B cell (primary cell): ENCODE measurements at regions not wholly inside any gene's neighbourhood (a gene's known extent, or its start where the extent isn't known, plus 50 kb on each side); places are given as distances from the start of the nearest gene placed in this dataset.
"Not testable (repeated sequence)": the region's sequence is repeated elsewhere in the genome, so short reads cannot be mapped to it uniquely, and the experiment has no call there.

Experiments used
- ATAC-seq: fragments of 200-7000 bp; cut with Tn5 transposase; one replicate; pipeline ENCODE4 v1.10.0; 2021; ENCODE audit warnings: low read depth, mild to moderate bottlenecking, moderate number of reproducible peaks, moderate library complexity
- CTCF ChIA-PET: fragments of 350-600 bp; sonication (Branson Sonifier 250); formaldehyde crosslinking; loops from one replicate; lab custom pipeline; 2021; ENCODE audit warnings: antibody characterized with exemption, inconsistent platforms; lab: Charles Lee
- POLR2A ChIA-PET: fragments of 350-600 bp; sonication (Branson Sonifier 250); formaldehyde crosslinking; loops from one replicate; lab custom pipeline; 2021; ENCODE audit warnings: antibody characterized with exemption; lab: Charles Lee
- DNase-seq: peaks from one replicate; pipeline ENCODE4 v3.0.0; 2013
- H2AFZ ChIP-seq: 2 replicates; pipeline ENCODE4 v1.6.1; 2012; ENCODE audit warnings: mild to moderate bottlenecking, low read depth, low read length; ENCODE audit not compliant: insufficient read depth, poor library complexity, severe bottlenecking
- H3K27ac ChIP-seq, 2 donors: 1 replicate in 1 of 2; 2 replicates in 1 of 2; pipeline ENCODE4 v1.5.1; 2012 to 2013; ENCODE audit warnings: low read length in 2 of 2, mild to moderate bottlenecking in 2 of 2, moderate library complexity in 1 of 2
- H3K27me3 ChIP-seq, 4 experiments: fragments of 200-600 bp in 1 of 4; sonication (generic) in 1 of 4; replicated peaks in 1 of 4; 1 replicate in 2 of 4; 2 replicates in 2 of 4; pipeline versions ENCODE4 v1.6.1 to v1.7.0; 2013 to 2016; ENCODE audit warnings: low read length in 3 of 4, mild to moderate bottlenecking in 2 of 4, mixed read lengths in 1 of 4, moderate library complexity in 1 of 4; ENCODE audit not compliant: insufficient read depth in 4 of 4, control insufficient read depth in 3 of 4; ENCODE audit errors: control extremely low read depth in 1 of 4
- H3K36me3 ChIP-seq, 2 experiments: replicated peaks in 1 of 2; 1 replicate in 1 of 2; 2 replicates in 1 of 2; pipeline versions ENCODE4 v1.6.1 to v1.7.1; 2013; ENCODE audit warnings: low read length in 1 of 2; ENCODE audit not compliant: insufficient read depth in 2 of 2, control insufficient read depth in 1 of 2; ENCODE audit errors: control extremely low read depth in 1 of 2, extremely low read depth in 1 of 2
- H3K4me1 ChIP-seq, 2 donors: fragments of 200-600 bp in 1 of 2; sonication (generic) in 1 of 2; 1 replicate in 1 of 2; 2 replicates in 1 of 2; pipeline versions ENCODE4 v1.5.1 to v1.6.1; 2013 to 2017; ENCODE audit warnings: low read length in 2 of 2; ENCODE audit not compliant: control insufficient read depth in 2 of 2, insufficient read depth in 2 of 2
- H3K4me2 ChIP-seq: replicated peaks from 2 replicates; pipeline ENCODE3; 2012; ENCODE audit warnings: mild to moderate bottlenecking, low read depth, low read length; ENCODE audit not compliant: poor library complexity, severe bottlenecking
- H3K4me3 ChIP-seq, 5 experiments: fragments of 200-600 bp in 1 of 5; sonication (generic) in 1 of 5; 1 replicate in 3 of 5; 2 replicates in 2 of 5; pipeline versions ENCODE4 v1.5.1 to v1.7.0; 2011 to 2016; ENCODE audit warnings: low read length in 4 of 5, mild to moderate bottlenecking in 4 of 5, low read depth in 2 of 5, control low read depth in 1 of 5, moderate library complexity in 1 of 5; ENCODE audit not compliant: insufficient read depth in 1 of 5; ENCODE audit errors: control extremely low read depth in 1 of 5, extremely low read depth in 1 of 5
- H3K79me2 ChIP-seq: fragments of 200-600 bp; sonication (generic); one replicate; pipeline ENCODE4 v1.6.0; 2016; ENCODE audit warnings: low read length; ENCODE audit not compliant: control insufficient read depth, insufficient read depth
- H3K9ac ChIP-seq: fragments of 200-600 bp; sonication (generic); 2 replicates; pipeline ENCODE4 v1.6.1; 2017; ENCODE audit warnings: mild to moderate bottlenecking, low read length, moderate library complexity
- H3K9me3 ChIP-seq, 3 donors: one replicate each; pipeline versions ENCODE4 v1.6.1 to v1.7.1; 2013; ENCODE audit warnings: low read length in 2 of 3; ENCODE audit not compliant: control insufficient read depth in 2 of 3, insufficient read depth in 1 of 3; ENCODE audit errors: control extremely low read depth in 1 of 3
- H4K20me1 ChIP-seq: 2 replicates; pipeline ENCODE4 v1.6.0; 2012; ENCODE audit warnings: mild to moderate bottlenecking, low read length; ENCODE audit not compliant: insufficient read depth, control insufficient read depth, poor library complexity, severe bottlenecking
- H3K27ac Mint-ChIP-seq: one replicate; pipeline ENCODE4 v1.8.0; 2021; ENCODE audit warnings: mixed read lengths
- H3K27me3 Mint-ChIP-seq: one replicate; pipeline ENCODE4 v1.8.0; 2021; ENCODE audit warnings: mixed read lengths
- H3K4me1 Mint-ChIP-seq: one replicate; pipeline ENCODE4 v1.8.0; 2021; ENCODE audit warnings: mixed read lengths
- H3K4me3 Mint-ChIP-seq: one replicate; pipeline ENCODE4 v1.8.0; 2021; ENCODE audit warnings: mixed read lengths
- H3K9me3 Mint-ChIP-seq: one replicate; pipeline ENCODE4 v1.8.0; 2022; ENCODE audit warnings: mixed read lengths; ENCODE audit not compliant: insufficient read depth
- WGBS: methylation state at CpG from one replicate; pipeline ENCODE4 v1.1.5; 2013; ENCODE audit warnings: missing lambda C conversion rate; ENCODE audit not compliant: insufficient coverage; 5-methylcytosine and 5-hydroxymethylcytosine counted together
- intact Hi-C: fragments of 100-400 bp; cut with micrococcal nuclease; formaldehyde crosslinking; loops from one replicate; pipeline ENCODE4 v1.10.0; 2022

GRCh38 chr21:5242732-5243131, 5278.7 kb upstream of the TPTE start:
- 53% methylated on average over 5 of the region's 5 CpGs for WGBS
- H3K36me3 ChIP-seq, H3K4me1 Mint-ChIP-seq, H3K9ac ChIP-seq, H3K4me1 ChIP-seq, H3K27ac Mint-ChIP-seq, H3K27me3 ChIP-seq, intact Hi-C loops, H3K27ac ChIP-seq, H3K27me3 Mint-ChIP-seq, CTCF ChIA-PET, H2AFZ ChIP-seq, POLR2A ChIA-PET, DNase-seq, H4K20me1 ChIP-seq, H3K4me3 ChIP-seq, H3K4me2 ChIP-seq, H3K4me3 Mint-ChIP-seq, H3K9me3 ChIP-seq, H3K79me2 ChIP-seq, ATAC-seq: not testable (repeated sequence)
- peaks cover 29% of the 10 kb centered on the region for H3K9me3 Mint-ChIP-seq

DNA sequence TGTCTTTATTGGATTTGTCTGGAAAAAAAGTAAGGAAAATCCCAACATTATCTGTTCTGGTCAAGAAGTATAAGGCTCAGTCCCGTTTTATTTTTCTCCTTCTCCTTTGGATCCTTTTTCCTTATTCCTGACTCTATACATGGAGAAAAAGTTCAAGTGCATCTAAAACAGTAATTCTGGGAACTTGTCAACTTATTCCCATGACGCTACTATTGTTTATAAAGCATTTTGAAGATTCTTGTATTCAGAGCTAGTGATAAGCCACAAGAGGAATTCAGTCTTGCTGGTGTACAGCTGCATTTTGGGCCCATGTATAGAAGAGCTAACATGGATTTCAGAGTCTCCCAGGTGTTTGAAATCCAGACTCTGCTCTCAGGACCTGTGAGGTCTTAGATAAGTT, 5278.1 kb upstream of the TPTE start:
- H3K27me3 ChIP-seq, H3K27ac Mint-ChIP-seq, H3K4me1 ChIP-seq, H3K4me3 Mint-ChIP-seq, H3K9me3 ChIP-seq, H3K4me2 ChIP-seq, H4K20me1 ChIP-seq, POLR2A ChIA-PET, H3K27ac ChIP-seq, DNase-seq, CTCF ChIA-PET, H3K4me1 Mint-ChIP-seq, H3K4me3 ChIP-seq, H2AFZ ChIP-seq, H3K27me3 Mint-ChIP-seq, H3K9ac ChIP-seq, ATAC-seq, H3K79me2 ChIP-seq, H3K36me3 ChIP-seq, intact Hi-C loops: not testable (repeated sequence)
- WGBS = no CpG with 5 or more reads among the region's 2 CpGs
- peaks cover 28% of the 10 kb centered on the region for H3K9me3 Mint-ChIP-seq

DNA sequence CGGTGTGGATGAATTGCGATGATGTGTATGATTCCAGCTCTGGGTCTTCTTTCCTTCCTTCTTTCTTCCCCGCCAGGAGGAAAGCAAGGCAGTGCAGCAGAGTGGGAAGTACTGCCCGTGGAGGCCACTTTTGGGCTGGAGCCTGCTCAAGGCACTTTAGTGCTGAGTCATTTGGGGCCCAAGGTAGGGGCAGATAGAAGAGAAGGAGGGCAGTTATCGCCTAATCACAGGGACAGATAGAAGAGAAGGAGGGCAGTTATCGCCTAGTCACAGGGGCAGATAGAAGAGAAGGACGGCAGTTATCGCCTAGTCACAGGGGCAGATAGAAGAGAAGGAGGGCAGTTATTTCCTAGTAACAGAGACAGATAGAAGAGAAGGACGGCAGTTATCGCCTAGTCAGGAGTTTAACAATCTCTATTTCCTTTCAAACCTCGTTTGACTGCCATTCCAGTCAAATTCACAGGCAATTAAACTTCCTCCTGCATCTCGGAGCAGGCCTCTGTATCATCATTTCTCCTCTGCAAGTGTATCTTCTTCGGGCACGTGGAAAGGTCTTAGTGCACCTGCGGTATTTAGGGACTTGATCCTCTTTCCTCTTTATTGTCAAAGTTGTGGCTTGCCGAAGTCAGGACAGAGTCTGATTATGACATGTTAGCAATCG, 5277.5 kb upstream of the TPTE start:
- H3K4me2 ChIP-seq, H3K4me1 Mint-ChIP-seq, DNase-seq, H3K4me3 Mint-ChIP-seq, H3K27me3 Mint-ChIP-seq, H3K27ac Mint-ChIP-seq, H3K9ac ChIP-seq, H3K36me3 ChIP-seq, H2AFZ ChIP-seq, H3K27me3 ChIP-seq, H3K9me3 ChIP-seq, H4K20me1 ChIP-seq, H3K79me2 ChIP-seq, POLR2A ChIA-PET, H3K4me1 ChIP-seq, H3K27ac ChIP-seq, H3K4me3 ChIP-seq, CTCF ChIA-PET, ATAC-seq, intact Hi-C loops: not testable (repeated sequence)
- WGBS = 67% methylated on average over 8 of the region's 17 CpGs
- H3K9me3 Mint-ChIP-seq = peaks cover 29% of the 10 kb centered on the region

DNA sequence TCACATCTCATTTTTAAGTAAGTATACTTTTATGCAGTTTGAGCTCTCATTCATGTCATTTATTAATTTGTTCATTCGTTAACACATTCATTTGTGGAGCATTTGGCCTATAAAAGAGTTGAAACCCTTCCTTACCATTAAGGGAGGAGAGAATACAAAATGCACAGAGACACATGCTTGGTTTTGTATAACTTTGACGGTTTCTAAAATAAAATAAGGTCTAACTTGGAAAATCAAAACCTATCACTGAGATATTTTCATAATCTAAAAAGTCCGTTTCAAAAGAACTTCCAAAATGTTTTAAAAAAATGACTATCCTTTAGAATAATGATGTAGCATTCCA, 5277.0 kb upstream of the TPTE start:
- H3K4me1 Mint-ChIP-seq, H3K9me3 ChIP-seq, H2AFZ ChIP-seq, H3K27ac ChIP-seq, CTCF ChIA-PET, intact Hi-C loops, H3K27me3 Mint-ChIP-seq, DNase-seq, ATAC-seq, H3K27me3 ChIP-seq, POLR2A ChIA-PET, H3K4me1 ChIP-seq, H3K9ac ChIP-seq, H3K27ac Mint-ChIP-seq, H3K4me2 ChIP-seq, H3K4me3 ChIP-seq, H3K4me3 Mint-ChIP-seq, H4K20me1 ChIP-seq, H3K79me2 ChIP-seq, H3K36me3 ChIP-seq: not testable (repeated sequence)
- H3K9me3 Mint-ChIP-seq = peaks cover 28% of the 10 kb centered on the region
- no CpG with 5 or more reads among the region's 3 CpGs for WGBS
